ENCODE measurements at regions not wholly inside any gene's neighbourhood (a gene's known extent, or its start where the extent isn't known, plus 50 kb on each side); places are given as distances from the start of the nearest gene placed in this dataset.
"Not testable (repeated sequence)": the region's sequence is repeated elsewhere in the genome, so short reads cannot be mapped to it uniquely, and the experiment has no call there.

DNA sequence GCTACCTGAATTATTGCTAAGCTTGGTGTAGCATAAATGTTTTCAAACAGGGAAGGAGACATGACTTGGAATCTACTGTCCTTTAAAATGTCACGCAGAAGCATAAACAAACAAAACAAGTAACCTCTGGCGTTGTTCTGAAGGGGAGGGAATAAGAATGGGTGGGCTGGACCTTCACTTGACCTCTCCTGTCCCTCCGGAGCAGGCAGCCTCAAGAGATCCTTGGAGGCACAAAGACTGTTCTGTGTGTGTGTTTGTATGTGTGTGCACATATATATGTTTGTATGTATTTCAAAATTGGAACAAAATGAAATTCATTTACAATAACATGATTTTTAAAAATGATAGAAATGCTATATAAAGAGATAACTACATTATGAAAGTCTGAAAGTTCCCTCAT is 91.3 kb upstream of the DCLK2 start:
- DNase-seq (ENCODE audit: low read depth) = no peak

DNA sequence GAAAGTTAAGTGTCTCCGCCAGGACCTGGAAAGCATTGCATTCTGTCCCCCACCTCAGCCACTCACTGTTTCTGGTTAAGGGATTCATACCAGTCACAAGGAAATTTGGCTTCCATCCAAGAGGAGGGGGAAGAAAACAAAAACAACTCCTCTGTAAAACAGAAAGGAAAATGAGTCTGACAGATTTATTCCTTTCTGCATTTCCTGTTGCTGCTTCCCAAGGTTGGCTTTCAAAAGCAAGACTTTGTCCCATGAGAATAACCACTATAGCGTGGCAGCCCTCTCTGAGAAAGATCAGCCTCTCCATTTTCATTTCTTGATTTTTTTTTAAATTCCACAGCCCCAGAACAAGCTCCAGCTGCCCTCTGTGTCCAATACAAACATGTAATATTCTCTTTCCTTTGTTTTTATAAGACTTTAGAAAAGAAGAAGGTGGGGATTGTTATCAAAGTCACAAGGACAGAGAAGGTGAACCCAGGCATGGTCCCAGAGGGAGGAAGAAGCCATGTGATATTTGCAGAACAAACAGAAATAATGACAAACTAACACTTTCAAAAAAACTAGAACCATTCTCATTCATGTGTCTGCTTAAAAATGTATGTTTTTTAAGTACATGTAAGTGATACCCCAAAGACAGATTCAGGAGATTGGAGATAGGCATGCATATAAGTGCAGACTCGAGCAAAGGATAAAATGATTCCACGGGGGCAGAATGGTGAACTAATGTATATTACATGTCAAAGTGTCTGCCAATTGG is 90.7 kb upstream of the DCLK2 start:
- DNase-seq (ENCODE audit: low read depth) = no peak

DNA sequence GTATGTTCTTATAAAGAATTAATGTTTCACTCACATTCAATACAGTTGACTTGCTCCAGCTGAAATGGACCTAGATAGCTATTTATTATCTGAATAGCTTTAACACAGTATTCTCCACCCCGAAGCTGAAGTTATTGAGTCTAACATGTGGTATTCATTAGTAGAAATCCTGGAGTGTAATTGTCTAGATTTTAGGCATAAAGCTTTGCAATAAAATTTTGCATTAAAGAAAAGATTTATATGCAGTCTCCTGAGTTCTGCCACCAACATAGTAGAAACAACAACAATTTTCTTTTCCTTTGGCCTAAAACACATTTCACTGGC is 90.2 kb upstream of the DCLK2 start:
- no peak for DNase-seq (ENCODE audit: low read depth)

DNA sequence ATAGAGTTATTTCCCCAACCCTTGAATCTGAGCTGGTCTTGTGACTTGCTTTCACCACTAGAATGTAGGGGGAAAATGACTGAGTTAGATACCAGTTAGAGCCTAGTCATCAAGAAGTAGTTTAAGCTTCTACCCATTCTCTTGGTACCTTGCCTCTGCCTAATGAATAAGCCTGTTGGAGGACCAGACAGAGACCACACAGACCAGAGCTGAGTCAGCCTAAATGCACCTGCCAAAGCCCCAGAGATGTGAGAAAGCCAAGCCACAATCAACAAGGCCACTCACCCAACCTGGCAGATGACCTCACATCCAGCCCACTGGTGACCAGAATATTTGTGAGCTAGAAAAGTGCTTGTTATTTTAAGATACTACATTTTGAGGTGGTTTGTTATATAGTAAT is 85.2 kb upstream of the DCLK2 start:
- no peak for DNase-seq (ENCODE audit: low read depth)

DNA sequence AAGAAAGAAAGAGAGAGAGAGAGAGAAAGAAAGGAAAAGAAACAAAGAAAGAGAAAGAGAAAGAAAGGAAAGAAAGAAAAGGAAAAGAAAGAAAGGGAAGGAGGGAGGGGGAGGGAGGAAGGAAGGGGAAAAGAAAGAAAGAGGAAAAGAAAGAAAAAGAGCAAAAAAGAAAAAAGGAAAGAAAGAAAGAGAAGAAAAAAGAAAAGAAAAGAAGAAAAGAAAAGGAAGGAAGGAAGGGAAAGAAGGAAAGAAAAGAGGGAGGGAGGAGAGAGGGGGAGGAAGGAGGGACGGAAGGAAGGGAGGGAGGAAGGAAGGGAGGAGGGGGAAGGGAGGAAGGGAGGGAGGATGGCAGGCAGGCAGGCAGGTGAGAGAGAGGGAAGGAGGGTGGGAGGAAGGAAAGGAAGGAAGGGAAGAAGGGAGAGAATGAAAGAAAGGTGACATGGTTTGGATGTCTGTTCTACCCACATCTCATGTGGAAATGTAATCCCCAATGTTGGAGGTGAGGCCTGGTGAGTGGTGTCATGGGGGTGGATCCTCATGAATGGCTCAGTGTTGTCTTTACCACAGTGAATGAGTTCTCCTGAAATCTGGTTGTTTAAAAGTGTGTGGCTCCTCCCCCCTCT is 83.0 kb upstream of the DCLK2 start:
- DNase-seq (ENCODE audit: low read depth) = no peak

DNA sequence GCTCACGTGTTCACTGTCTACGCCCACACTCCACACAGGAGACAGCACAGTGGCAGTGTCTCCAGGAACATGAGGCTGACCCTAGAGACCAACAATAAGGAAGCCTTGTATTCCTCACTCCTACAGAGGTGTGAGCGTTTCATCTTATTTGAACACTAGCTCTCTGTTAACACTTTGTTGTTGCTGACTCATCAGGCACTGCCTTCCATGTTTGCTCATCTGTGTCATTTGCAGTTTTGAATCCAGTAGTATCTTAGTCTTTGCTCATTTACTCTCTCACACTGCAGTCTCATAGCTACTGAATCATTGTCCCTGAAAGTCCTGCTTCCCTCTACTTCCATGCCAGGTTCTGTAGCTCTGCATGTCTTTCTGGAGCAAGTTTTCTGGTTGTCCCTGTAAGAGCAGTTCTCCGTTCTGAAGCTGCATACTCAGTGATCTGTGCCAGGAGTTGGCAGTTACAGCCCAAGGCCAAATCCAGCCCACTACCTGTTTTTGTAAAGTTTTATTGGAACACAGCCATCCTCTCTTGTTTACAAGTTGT is 80.3 kb upstream of the DCLK2 start:
- DNase-seq (ENCODE audit: low read depth) = no peak

DNA sequence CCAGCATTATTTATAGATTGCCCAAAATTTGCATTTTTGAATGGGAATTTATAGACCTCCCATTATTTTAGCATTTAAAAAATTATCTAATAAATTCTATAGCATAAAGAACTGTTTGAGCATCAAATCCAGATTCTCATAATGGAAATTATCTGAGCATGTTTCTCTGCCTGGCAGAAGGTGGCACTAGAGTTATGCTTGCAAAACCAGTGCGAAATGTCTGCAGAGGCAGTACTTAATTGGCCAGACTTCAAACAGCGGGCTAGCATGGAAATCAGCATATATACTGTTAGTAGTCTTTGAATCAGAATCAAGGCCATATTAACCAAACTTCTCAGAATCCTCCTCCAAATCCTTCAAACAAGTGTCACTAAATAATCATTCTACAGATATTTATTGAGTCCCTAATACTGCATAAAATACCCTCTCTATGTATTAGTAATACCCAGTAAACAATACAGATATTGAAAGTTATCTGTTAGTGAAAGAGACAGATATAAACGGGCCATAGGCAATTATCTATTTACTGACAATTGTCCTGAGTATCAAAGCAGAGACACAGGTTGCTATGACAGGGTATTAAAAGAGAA is 78.7 kb upstream of the DCLK2 start:
- DNase-seq (ENCODE audit: low read depth) = no peak

DNA sequence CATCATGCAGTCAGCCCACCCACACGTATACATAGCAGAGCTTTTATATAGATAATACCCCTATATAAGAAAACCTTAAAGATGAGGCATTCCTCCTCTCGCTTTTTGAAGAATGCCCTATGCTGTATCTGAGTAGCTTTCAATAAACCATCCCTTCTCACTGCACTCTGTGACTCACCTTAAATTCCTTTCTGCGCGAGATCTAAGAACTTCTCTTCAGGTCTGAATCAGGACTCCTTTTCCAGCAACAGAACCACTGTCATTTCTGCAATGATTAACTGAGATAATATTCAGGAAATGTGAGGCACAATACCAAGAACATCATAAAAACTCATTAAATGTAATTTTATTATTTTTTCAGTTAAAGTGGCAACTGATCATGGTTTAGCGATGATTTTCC is 76.4 kb upstream of the DCLK2 start:
- no peak for DNase-seq (ENCODE audit: low read depth)

DNA sequence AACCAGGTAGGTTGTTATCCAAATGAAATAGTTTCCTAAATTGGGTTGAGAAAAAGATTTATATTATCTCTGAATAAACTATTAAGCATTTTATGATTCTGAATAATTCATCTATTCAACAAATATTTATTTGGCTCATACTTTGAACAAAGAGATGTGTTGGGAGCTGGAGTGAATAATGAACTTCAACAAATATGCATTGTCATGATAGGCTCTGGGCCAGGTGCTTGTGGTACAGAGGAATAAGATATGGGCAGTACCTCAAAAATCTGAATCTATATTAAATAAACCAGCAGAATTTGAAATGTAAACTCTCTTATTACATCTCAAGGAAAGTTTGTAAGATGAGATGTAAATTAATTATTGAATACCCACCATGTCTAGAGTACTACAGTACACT is 75.7 kb upstream of the DCLK2 start:
- DNase-seq (ENCODE audit: low read depth) = no peak

DNA sequence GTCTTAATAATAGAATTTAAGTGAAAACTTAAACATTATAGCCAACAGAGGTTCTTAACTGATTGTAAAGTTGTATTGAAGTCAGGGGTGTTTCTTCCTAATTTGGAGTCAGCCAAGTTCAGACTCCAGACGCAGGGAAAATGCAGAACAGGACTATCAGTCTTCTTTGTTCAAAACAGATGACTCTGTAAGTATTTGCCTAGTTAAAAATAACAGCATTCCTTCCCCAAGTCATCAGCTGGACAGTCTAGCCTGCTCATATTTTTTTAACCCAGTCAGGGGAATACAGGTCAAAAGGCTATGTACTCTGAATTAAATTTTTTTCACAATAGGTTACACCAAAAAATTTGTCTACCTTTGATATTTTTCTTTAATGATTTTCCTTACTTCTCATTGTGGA is 73.8 kb upstream of the DCLK2 start:
- DNase-seq (ENCODE audit: low read depth) = no peak

DNA sequence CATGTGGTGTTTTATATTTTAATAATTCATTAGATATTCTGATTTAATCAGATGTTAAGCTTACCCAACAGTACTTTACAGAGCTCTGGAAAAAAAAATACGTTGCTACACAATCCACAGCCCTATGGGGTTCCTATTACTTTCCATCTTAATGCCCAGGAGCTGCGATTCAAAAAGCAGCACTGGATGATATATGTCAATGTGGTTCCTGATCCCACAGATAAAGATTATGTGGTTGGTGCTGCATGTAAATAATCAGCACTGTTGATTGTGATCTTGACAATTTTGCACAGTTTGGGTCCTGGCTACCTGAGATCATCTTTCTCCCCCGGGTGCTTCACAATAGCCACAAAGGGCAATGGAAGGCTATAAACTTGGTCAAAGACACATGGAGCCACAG is 72.7 kb upstream of the DCLK2 start:
- no peak for DNase-seq (ENCODE audit: low read depth)

DNA sequence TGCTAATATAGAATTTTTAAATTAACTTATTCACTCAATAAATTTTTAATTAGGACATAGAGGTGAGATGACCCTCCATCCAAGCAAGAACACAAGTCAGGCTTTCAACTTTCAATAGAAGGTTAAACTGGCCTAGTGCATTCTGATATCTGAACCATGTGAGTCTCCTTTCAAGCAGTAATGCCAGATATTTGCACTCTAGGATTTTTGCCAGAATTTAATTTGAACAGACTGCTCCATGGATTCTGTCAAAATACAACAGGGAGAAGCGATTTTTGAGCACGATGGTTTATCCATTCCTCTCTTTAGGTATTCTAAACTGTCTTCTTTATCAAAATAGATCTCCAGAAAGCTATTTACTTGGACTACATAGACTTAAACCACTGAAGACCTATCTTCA is 72.0 kb upstream of the DCLK2 start:
- DNase-seq (ENCODE audit: low read depth) = no peak

DNA sequence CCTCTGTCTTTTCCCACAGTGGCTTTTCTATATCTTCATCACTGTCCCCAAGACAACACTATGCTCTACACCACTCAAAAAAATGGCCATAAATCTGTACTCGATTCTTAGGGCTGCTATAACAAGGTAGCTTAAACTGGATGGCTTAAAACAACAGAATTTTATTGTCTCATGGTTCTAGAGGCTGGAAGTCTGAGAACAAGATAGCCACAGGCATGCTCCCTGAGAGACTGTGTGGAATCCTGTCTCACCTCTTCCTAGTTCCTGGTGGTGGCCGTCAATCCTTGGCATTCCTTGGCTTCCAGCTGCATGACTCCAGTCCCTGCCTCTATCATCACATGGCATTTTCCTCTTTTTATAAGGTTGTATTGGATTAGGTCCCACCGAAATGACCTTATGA is 70.7 kb upstream of the DCLK2 start:
- DNase-seq (ENCODE audit: low read depth) = no peak

DNA sequence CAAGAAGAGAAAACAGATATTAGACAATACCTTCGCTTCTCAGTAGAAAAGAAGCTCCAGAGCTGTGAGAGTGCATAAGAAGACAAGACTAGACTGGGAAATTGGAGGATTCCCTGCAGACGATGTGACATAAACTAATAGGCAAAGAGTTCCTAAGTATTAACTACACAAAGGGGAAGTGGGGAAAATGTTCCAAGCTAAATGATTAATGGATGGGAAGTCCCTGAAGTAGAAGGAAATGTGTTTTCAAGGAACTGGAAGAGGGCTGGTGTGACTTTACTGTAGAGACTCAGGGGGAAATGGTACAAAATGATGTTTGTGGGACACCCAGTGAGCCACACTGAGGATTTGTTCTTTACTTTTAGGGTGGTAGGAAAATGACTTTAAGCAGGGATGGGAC is 69.7 kb upstream of the DCLK2 start:
- no peak for DNase-seq (ENCODE audit: low read depth)

DNA sequence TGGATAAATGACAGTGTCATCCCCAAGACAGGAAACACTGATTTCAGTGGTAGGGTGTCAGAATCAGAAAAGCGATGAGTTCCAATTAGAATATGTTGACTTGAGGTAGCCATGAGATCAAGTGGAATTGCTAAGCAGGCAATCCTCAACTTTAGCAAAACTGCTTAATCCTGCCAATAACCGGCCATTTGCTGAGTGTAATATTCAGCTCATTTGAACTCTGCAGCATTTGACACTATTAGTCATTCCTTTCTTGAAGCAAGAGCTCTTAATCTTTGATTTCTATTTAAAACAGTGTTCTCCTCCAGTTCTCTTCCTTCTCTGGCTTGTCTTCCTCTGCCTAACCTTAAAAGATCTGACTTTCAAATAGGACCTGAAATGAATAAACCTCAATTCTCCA is 68.7 kb upstream of the DCLK2 start:
- DNase-seq (ENCODE audit: low read depth) = no peak

DNA sequence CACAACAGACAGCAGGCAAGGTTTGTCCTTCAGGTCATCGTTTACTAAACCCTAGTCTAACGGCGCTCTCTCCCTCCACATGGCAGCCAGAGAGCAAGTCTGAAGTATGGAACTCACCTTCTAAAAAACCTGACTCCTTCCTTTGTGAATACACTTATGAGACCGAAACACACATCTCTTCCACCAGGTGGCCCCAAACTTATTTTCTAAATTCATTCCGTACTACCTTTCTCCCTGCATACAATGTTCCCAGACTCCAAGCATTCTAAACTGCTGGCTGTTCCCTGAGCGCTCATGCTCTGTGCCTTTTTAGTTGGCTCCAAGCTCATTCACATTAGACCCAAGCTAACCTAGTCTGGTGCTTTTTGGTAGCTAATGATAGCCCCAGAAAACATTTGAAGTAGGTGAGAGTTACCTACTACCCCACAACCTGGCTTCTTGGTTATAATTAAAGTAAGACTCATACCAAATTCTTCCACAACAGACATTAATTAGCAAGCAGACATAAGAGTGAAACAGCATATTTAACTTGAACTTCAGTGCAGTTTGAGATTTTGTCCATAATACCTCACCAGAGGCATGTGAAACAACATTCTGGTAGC is 67.6 kb upstream of the DCLK2 start:
- DNase-seq (ENCODE audit: low read depth) = no peak

DNA sequence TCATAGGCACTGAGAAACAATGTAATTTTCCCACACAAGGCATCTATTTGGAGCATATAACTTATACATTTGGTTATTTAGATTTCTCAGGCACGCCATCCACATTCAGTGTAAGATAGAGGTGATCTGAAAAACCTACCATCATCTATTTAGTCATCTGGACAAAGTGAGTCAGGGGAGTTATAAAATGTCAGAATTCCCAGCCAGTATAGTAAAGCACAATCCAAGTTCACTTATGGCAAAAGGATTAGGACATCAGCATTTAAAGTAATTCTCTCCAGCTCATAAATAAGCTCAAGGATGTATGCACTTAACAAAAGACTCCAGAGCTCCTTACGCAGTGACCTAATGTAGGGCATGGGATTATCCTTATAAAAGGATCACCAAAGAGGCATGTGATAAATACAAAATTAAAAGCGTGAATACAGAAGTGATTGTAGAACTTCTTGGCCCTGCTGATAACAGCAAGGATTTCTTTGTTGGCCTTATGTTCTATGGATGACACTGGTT is 65.3 kb upstream of the DCLK2 start:
- DNase-seq (ENCODE audit: low read depth) = no peak

DNA sequence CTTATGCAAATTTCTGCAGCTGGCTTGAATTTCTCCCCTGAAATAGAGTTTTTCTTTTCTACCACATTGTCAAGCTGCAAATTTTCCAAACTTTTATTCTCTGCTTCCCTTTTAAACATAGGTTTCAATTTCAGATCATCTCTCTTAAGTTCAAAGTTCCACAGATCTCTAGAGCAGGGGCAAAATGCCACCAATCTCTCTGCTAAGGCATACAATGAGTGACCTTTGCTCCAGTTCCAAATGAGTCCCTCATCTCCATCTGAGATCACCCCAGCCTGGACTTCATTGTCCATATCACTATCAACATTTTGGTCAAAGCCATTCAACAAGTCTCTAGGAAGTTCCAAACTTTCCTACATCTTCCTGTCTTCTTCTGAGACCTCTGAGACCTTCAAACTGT is 62.3 kb upstream of the DCLK2 start:
- DNase-seq (ENCODE audit: low read depth) = not testable (repeated sequence)

DNA sequence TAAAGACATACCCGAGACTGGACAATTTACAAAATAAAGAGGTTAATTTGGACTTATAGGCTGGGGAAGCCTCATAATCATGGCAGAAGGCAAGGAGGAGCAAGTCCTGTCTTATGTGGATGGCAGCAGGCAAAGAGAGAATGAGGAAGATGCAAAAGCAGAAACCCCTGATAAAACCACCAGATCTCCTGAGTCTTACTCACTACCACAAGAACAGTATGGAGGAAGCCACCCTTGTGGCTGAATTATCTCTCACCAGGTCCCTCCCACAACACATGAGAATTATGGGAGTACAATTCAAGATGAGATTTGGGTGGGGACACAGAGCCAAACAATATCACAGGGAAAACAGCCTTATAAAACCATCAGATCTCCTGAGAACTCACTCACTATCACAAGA is 61.6 kb upstream of the DCLK2 start:
- not testable (repeated sequence) for DNase-seq (ENCODE audit: low read depth)

DNA sequence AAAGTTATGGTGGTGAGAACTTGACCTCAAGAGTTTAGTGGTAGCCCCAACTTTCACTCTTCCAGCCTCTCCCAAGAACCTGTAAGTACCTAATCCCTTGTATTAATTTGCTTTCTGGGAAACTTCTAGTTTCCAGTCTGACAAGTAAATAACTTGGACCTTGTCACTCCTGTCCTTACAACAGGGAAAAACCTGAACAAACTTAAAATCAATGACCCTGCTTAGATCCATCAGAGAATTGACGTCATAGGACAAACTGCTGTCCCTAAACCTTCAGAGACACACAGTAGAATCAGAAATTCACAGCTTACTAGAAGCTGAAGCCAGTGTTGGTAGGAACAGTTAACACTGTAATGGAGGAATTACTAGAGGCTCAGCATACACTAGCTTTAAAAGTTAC is 60.0 kb upstream of the DCLK2 start:
- no peak for DNase-seq (ENCODE audit: low read depth)

DNA sequence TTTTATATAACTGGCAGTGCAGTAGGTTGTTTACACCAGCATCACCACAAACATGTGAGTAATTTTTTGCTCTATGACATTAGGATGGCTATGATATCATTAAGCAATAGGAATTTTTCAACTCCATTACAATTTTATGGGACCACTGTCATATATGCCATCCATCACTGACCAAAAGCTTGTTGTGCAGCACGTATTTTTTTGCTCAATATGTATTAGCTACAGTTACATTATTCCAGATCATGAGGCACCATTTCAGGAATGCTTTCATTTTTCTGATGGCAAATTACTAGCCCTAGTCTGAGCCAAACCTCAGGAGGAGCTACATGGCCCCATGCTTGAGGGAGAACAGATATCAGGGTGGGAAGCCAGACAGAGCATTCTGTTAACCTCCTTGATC is 56.8 kb upstream of the DCLK2 start:
- no peak for DNase-seq (ENCODE audit: low read depth)

DNA sequence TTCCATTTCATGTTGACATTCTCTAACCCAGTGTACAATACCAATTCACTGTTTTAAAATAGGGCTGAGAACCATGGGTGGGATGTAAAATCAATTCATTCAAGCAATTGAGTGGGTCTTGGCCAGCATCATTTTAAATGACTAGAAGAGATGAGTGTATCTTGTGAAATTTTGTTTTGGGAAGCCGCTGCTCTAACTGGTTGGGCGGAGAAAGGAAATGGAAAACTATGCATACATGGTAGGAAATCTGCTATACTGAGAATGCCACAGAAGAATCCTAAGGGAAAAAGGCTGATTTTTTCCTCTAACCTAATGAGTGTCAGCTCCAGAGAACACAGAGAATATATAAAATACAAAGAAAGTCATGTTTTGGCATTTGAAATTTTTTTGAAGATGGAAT is 54.8 kb upstream of the DCLK2 start:
- DNase-seq (ENCODE audit: low read depth) = no peak

DNA sequence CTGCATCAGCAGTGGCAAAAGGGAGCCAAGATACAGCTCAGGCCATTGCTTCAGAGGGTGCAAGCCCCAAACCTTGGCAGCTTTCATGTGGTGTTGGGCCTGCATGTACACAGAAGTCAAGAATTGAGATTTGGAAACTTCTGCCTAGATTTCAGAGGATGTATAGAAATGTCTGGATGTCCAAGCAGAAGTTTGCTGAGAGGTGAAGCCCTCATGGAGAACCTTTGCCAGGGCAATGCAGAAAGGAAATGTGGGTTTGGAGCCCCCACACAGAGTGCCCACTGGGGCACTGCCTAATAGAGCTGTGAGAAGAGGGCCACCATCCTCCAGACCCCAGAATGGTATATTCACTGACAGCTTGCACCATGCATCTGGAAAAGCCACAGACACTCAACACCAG is 51.3 kb upstream of the DCLK2 start:
- not testable (repeated sequence) for DNase-seq (ENCODE audit: low read depth)
